ENCODE measurements at regions not wholly inside any gene's neighbourhood (a gene's known extent, or its start where the extent isn't known, plus 50 kb on each side); places are given as distances from the start of the nearest gene placed in this dataset.

DNA sequence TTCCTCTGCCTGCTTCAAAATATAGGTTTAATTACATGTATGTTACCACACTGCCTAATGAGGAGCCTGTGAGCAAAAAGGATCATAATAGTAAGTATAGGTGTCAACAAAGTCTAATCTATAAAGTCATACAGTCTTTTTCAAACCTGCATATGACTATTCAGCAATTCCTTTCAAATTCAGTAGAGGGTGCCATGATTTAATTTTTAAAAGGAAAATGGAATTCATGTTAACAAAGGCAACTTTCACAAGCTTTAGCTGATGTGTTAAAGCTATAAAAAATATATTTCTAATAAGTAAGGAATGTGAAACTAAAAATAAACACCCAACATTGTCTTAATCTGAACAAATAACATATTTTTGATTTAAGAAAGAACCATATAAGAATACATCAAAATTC is 52.1 kb downstream of the MPP7 start:
- DNase-seq = no peak

DNA sequence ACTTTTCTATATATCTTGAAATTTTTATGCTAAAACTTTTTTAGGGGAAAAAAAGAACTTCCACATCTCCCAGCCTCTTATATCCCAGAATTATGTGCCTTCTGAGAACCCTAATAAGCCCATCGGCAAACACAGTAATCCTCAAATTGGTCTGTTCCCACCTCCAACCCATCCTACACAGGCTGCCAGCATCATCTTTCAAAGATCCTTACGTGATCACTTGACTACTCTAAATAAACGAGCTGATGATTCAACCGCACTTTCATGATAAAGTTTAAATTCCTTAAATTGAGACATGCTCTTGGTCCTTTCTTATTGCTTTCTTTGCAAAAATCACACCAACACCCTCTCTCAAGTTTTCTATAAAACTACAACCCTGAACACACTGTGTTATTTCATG is 52.5 kb downstream of the MPP7 start:
- DNase-seq = no peak

DNA sequence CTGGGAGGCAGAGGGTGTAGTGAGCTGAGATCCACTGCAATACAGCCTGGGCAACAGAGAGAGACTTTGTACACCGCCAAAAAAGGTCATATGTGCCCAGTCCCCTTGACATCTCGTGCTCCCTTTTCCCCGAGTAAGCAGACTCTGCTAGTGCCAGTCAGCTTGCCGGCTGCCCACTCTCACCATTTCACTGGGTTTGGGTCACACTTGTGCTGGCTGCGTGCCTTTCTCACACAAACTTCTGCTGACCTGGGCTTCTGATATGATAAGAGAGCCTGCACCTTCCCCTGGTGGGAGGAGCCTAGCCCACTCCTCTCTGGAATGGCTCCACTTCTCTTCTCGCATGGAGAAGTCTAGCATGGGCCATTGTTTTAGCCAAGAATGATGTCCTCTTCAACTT is 53.4 kb downstream of the MPP7 start:
- no peak for DNase-seq

DNA sequence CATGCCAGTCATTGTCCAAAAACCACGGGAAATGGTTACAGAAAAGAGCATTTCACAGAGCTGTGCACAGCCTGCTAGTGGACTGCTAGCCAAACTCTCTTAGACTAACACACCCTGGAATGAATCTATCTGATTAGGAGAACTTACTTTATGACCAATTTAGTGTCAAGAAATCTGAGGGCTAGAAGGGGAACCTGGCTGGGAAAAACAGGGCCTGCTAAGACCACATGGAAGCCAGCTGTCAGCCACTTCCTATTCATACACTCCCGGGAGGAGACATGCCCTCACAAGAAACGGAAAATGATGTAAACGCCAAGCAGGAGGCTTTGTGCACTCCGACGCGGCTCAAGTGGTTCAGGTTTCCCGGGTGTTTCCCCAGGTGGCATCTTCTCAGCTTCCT is 54.8 kb downstream of the MPP7 start:
- DNase-seq = no peak

DNA sequence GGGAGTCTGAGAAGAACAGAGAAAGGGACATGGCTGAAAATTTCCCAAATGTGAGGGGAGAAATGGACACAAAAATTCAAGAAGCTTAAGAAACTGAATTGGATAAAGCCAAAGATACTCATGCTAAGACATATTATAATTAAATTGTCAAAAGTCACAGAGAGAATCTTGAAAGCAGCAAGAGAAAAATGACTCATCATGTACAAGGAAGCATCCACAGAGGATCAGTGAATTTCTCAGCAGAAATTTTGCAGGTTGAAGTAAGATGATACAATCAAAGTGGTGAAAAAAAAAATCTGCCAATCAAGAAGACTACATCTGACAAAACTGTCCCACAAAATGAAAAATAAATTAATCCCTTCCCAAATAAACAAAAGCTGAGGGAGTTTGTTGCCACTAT is 56.8 kb downstream of the MPP7 start:
- DNase-seq = no peak

DNA sequence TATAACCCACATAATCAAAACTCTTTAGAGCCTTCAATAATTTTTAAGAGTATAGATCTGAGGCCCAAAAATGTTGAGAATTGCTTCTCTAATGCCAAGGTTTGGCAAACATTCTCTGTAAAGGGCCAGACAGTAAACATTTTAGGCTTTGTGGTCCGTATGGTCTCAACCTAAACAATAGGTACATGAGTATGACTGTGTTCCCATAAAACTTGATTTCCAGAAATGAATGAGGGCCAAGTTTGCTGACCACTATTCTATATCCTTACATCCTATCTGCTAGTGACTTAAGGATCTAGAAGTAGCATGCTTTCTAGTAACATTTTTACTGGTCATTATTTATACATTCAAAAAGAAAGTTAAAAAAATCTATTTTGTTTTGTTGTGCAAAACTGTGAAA is 58.9 kb downstream of the MPP7 start:
- DNase-seq = no peak

DNA sequence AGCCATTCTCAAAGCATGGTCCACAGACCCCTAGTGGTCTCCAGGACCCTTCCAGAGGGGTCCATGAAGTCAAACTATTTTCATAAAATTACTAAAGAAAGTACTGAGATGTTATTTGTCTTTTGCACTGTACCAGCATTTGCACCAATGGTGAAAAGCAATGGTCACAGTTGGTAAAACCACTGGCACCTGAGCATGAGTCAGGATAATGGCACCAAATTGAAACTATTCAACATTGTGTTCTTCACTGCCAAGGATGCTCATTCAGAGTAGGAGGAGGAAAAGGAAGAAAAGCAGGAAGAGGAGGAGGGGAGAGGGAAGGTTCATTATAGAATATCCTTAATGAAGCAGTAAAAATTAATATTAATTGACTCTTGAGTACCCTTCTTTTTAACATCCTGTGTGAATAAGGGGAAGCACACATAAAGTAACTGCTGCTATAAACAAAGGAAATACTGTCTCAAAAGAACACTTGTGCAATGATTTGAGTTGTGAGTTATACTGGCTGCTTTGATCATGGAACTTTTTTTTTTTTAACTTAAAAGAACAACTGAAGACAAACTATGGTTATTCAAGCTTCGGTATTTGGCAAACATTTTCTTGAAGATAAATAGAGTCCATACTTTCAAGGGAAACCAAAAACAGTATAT is 60.2 kb downstream of the MPP7 start:
- no peak for DNase-seq

DNA sequence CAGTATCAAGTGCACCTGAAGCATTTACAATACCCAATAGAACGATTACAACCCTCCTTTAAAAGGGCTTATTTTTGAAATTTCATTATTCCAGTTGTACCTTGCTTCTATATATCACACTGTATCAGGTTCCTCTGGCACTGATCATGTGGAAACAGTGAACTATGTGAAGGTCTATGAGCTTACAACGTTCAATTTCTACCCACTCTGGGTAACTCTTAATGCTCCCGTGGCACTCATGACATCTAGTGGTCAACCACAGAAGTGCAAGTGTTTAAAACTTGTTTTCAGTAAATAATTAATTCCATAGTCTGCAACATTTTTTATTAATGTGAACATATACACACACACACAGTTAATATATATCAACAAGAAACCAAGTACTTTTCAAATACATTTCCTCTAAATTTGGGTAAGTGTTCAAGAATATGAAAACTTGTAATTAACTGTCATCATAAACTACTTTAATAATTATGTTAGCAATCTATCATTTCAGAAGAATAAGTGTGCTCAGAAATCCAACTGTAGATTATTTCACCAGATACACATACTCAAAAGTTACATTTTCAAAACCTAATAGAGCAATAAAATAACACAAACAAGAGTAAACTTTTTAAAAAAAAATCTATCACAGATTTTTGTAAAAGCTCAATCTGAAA is 61.0 kb downstream of the MPP7 start:
- no peak for DNase-seq

DNA sequence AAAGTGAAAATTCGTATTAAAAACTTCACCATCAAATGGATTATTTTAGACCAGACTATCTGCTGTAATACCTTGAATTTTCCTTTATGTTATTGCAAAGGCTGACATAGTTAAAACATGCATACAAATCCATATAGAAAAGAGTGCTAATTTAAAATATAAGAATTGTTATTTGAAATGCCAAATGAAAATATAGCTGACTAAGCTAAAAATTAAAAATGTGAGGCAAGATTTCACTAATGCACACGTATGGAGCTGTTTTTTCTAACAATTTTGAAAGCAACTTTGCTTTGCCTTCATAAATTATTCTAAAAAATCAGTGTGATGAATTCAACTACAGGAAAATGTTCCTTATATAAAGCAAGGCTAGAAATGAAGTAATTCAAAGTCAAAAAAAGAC is 62.5 kb downstream of the MPP7 start:
- no peak for DNase-seq

DNA sequence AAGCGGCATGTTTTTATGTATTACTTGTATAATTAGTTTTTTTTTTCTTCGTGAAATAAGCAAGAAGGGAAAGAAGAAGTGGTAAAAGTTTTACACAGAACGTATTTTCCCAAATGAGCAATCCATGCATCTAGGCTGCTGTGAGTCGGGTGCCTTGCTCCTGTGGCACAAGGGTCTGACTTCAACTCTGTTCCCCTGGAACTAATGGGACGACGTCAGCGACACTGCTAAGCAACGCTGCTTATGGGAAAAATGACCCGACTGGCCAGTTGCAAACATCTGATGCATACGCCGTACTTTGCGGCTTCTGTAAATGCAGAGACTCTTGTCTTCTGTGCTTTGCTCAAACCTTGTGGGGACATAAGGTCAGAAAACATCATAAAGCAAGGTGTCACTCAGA is 66.3 kb downstream of the MPP7 start:
- no peak for DNase-seq

DNA sequence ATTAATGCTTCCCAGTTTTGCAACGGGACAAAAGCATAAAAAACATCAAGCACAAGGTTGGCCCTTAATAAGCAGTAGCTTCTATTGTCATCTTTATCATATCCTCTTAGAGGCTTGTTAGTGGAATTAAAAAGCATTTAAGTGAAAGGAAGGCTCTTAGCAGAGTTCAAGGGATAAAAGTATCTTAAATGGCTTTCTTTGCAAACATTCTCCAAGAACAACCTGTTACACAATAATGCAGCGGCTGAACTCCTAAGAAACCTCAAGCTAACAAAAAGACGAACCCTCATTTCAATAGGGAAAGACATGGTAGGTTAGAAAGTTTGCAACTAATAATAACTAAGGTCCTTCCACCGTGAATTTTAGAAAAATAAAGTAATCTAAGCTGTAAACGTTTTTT is 82.1 kb downstream of the MPP7 start:
- DNase-seq = no peak

DNA sequence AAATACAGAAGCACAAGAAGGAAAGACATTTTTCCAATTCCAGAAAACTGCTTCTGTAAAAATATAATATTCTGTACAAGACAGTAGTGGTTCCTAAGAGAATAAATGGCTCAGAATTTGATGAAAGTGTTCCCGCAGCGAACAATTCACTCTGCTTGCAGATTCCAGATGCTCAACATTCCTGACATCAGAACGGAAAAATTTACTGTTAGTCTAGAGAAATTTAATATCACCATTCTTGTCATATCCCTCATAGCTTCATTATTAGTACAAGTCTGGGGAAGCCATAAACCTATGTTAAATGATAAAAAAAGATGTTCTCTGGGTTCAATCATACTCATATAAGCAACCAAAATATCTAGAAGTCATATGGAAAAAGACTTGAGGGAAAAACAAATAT is 83.6 kb downstream of the MPP7 start:
- DNase-seq = no peak

DNA sequence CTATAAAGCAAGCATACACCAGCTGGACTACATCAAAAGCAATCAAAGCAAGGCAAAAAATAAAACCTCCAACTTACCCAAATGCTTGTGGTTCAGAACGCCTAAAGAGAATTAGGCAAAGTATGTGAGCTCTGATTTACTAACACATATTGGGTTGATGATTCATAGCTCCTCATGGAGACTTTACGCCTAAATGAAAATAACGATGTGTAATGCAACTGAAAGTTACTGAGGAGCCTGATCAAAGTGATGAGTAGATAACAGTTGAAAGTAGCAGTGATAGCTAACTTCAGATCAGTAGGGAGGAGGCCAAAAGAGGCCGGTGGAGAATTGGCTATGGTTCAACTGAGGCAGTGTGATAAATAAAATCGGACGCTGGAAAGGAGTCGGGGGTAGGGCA is 85.0 kb downstream of the MPP7 start:
- no peak for DNase-seq

DNA sequence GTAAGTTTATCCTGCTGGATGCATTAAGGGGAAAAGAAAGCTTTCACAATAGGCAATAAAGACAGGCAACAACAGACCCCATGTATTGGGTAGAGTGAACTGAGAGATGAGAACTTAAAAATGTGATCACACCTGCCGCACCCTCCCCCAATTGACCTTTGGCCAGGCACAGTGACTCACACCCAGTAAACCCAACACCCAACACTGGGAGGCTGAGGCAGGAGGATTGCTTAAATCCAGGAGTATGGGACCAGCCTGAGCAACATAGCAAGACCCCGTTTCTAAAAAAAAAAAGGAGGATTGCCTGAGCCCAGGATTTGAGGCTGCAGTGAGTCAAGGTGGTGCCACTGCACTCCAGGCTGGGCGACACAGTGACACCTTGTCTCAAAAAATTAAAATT is 86.9 kb downstream of the MPP7 start:
- DNase-seq = no peak

DNA sequence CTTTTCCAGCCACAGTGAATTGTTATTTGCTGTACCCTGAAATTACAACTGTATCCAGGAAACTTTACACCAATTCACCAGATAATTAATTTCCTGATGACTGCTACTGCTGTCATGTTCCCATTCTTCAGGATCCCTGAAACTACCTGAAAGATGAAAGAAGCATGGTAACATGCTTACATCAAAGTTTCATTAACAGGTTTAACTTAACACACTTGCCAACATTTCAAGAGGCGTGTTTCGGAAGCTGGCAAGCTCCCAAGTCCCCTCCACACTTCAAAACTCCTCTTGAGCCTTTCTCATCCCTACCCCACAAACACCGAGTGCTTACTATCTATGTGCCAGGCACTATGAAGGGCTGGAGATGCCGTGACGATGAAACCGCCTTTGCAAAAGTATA is 88.6 kb downstream of the MPP7 start:
- DNase-seq = no peak

DNA sequence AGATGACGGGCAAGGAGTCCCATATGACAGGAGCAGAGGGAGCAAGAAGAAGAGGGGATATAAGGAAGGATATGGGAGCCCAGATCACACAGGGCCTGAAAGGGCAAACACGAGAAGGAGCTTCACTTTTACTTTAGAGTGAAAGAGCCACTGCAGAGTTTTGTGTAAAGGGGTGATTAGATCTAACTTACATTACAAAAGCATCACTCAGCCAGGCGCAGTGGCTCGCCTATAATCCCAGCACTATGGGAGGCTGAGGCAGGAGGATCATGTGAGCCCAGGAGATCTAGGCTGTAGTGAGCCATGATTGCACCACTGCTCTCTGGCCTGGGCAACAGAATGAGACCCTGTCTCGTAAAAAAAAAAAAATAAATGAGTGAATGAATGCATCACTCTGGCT is 91.1 kb downstream of the MPP7 start:
- DNase-seq = no peak

DNA sequence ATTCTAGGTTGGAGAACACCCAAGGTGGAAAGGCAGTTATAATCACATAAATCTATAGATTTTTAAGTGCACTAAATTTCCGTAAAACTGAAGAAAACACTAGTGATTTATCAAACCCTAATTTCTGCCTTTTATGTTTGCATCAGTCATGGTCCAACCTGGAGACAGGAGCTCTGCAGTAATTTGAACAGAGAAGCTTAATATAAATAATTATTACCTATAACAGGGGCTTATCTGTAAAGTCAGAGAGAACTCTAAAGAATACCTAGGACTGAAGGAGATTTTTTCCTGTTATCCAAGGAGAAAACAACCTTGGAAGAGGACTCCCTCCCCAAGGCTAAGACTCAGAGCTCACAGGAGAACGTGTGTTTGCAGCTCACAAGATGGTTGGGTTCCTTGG is 95.1 kb downstream of the MPP7 start:
- no peak for DNase-seq

DNA sequence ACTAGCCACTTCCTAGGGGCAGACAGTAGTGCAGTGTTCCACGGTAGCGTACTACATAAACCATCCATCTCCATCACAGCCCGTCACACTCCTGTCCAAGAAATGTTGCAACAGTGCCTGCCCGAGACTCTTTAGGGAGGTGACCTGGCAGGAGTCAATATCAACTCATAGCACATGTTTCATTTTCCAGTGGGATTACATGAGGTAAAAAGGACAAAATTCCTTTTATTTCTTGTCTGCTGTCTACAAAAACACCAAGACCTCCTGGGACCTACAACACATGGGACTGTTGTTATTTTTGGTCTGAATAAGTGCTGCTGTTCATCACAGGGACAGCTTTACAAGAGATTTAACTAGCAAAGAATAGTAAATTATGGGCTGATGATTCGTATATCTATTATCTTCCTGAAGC is 99.9 kb downstream of the MPP7 start:
- no peak for DNase-seq

DNA sequence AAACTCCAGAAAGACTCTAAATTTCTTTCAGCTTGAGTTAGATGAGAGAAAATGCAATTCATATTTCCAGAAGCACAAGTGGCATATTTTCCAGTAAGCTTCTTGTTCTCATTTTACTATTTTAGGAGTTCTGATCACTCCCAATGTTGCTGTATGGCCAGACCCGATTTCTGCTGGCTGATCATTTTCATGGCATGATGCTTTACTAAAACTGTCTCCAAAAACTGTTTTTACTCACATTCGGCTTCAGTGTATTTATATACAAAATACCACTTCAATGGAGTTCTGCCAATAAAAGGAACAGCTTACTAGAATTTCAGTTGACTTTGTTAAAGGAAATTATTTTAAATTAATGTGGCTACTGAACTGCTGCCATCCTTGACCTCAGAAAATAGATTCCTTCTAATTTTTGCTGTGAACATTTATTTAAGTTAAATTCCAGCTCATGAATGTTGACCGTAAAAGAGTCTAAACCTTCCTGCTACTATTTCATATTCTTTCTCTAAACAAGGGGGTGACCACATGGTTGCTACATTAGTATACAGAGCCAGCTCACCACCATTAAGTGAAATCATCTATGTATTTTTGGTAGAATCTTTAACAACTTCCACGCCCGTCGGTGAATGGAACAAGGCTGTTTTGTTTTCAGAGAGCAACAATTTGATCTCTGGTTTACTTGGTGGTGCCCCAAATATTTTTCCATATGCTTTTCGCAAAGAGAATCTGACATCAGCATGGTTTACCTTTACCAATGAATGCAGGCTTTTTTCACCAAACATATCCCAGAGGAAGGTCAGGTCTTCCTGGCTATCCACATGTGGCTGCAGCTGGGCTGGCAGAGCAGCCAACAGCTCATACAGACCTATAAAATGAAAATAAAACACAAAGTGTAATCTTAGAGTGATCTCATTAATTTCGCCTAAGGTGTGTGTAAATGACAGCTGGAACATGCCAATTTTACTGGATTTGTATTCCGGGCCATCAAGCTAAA is 101.2 kb downstream of the MPP7 start:
- DNase-seq = no peak

DNA sequence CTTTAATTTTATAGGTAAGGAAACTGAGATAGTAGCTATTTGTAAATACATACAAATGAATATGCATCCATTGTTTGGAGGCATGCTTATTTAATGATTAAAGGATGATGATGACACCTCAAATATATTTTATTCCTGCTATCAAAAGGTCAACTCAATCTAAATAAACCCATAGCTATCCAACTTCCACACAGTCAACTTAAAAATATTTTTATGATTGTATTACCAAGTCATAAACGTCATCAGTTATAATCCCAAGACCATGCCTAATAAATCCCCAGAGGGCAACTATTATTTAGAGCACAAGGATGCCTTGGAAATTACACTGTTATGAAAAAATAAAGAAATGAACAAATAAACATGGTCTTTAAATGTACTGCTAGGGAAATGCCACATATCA is 102.1 kb downstream of the MPP7 start:
- no peak for DNase-seq

DNA sequence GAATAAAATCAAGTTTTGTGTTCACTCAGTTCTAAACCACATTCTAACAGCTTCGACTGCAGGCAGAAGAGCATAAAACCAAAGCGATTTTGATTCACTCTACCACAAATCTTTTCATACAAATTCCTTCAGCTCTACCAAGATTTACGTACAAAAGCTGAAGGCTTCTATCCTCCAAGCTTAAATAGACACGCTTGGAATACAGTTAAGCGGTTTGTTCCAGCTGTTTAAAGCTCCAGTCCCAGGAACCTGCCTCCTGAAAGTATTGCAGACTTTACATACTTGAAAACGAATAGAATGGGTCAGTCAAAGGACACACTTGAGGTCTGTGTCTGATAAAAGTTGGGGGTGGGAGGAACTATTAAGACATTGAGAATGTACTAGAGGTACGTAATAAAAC is 102.9 kb downstream of the MPP7 start:
- no peak for DNase-seq

DNA sequence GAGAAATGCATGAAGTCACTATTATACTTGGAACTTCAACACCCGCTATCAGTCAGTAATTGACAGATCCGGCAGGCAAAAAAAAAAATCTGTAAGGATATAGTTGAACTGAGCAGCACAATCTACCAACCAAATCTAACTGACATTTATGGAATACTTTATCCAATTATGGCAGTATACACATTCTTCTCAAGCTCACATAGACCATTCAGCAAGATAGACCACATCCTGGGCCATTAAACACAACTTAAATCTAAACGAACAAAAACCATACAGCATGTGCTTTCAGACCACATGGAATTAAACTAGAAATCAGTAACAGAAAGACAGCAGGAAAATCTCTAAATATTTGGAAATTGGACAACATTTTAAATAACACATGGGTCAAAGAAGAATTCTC is 112.7 kb downstream of the MPP7 start:
- no peak for DNase-seq

DNA sequence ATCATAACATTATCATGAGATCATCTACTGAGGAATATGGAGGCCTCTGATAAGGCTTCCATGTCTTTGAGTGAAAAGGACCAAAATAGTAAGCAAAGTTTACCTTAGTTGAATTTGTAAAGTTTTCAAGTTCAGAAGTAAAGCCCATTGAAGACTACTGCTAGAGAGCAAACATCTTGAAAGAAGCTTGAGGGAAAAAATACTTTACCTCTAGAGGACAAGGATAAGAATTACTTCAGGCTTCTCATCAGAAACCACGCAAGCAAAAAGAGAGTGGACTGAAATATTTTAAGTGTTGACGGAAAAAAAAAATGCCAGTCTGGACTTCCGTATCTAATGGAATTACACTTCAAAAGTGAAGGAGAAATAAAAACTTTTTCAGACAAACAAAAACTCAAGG is 114.3 kb downstream of the MPP7 start:
- DNase-seq = no peak

Measured in SIG-M5 (cell line).